ENCODE measurements at regions not wholly inside any gene's neighbourhood (a gene's known extent, or its start where the extent isn't known, plus 50 kb on each side); places are given as distances from the start of the nearest gene placed in this dataset.
"Not testable (repeated sequence)": the region's sequence is repeated elsewhere in the genome, so short reads cannot be mapped to it uniquely, and the experiment has no call there.

DNA sequence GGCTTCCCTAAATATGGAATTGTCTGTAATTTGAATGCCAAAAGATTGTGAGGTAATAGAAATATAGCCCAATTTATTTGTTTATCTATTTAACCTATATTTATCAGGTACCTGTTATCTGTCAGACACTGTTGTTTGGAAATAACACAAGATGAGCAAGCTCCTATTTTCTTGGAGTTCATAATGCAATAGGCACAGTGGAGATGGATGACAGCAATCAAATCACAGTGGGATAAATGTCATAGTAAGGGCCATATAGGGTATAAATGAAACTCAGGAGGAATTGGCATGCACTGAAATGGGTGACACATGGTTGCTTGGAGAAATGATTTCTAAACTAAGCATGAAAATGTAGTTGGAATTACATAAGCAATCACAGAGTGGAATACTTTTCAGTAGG lies 761.8 kb upstream of the MBL2 start:
- DNase-seq (ENCODE audit: low spot score) = no peak

DNA sequence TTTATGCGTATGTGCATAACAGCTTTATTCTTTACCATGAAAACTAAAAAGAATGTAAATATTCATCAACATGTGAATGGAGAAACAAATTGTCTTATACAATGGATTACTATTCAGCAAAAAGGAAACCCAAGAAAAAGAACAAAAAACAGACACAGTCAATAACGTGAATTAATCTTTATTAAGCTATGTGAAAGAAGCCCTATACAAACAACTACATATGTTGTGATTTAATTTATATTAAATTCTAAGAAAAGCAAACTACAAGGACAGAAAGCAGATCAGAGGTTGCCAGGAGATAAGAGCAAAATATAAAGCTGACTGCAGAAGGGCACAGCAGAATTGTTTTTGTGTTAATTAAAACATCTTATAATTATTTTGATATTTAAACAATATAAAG lies 756.4 kb upstream of the MBL2 start:
- no peak for DNase-seq (ENCODE audit: low spot score)

DNA sequence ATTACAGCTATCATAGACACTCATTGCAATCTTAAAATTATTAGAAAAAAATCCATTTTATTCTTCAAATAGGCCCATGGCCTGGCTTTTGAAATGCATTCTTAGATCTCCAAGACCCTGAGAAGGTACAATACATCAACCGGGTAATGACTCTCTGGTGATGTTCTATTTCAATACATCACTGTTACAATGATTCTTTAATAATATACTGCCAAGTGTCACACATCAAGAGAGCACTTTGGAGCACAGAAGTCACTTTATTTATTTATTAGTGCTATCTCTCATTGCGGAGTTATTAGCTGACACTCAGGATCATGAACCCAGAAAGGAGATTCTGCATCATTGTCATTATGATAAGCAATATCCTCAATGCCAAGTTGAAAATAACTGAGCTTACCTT lies 748.5 kb upstream of the MBL2 start:
- no peak for DNase-seq (ENCODE audit: low spot score)

DNA sequence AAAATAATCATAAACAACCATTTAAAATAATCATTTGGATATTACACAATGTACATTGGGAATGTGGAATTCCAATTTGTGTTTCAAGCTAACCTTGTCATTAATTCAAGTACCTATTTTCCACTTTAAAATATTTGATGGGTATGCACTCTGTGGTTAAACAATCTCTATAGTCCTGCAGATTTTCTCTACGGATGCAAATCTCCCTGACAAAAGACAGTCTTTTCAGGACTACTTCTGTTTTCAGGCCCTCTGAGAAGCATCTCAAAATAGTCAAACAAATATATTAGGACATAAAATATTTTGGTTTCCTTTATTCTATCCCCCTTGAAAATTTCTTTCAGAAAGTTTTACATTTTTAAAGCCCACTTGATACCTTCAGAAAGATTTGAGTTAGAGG lies 735.6 kb upstream of the MBL2 start:
- no peak for DNase-seq (ENCODE audit: low spot score)

DNA sequence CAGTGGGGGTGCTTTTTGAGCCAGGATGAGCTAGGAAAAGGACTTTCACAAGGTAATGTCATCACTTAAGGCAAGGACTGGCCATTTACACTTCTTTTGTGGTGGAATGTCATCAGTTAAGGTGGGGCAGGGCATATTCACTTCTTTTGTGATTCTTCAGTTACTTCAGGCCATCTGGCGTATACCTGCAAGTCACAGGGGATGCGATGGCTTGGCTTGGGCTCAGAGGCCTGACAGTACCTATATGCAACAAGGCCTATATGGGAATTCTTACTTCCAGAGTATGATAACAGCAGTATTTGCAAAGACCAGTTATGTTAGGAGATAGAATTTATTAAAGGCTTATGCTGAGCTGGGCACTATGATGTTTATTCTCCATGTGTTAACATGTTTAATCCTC lies 731.9 kb upstream of the MBL2 start:
- not testable (repeated sequence) for DNase-seq (ENCODE audit: low spot score)

DNA sequence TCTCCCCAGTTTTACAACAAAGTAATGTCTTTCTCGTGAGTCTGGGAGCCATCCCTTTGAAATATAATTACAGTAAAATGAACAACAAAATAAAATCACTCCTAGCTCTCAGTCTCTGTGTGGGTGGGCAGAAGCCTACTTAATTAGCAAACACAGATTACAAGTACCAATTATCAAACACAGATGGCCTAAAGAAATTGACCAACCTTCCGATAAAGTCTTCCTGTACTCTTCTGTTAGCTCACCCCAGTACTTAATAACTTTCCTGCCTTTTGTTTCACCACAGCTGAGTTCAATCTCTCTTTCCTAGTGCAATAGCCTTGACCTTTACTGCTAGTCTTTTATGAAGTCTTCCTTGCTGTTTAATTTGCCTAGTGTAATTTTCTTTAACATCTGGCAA lies 719.2 kb upstream of the MBL2 start:
- DNase-seq (ENCODE audit: low spot score) = no peak

DNA sequence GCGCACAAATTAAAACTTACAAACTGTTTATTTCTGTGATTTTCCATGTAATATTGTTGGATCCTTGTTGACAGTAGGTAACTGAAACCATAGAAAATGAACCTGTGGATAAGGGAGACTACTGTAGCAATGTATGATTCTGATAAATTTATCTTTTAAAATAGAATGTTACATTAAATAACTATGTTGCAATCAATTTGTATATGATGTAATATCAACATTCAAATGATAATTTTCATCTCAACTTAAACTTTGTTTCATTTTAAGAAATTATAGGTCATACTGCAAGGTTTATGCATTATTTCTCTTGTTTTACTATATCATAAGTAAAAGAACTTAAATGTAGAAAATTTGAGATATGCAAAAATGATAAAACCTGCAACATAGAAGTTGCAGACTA lies 718.0 kb upstream of the MBL2 start:
- no peak for DNase-seq (ENCODE audit: low spot score)

DNA sequence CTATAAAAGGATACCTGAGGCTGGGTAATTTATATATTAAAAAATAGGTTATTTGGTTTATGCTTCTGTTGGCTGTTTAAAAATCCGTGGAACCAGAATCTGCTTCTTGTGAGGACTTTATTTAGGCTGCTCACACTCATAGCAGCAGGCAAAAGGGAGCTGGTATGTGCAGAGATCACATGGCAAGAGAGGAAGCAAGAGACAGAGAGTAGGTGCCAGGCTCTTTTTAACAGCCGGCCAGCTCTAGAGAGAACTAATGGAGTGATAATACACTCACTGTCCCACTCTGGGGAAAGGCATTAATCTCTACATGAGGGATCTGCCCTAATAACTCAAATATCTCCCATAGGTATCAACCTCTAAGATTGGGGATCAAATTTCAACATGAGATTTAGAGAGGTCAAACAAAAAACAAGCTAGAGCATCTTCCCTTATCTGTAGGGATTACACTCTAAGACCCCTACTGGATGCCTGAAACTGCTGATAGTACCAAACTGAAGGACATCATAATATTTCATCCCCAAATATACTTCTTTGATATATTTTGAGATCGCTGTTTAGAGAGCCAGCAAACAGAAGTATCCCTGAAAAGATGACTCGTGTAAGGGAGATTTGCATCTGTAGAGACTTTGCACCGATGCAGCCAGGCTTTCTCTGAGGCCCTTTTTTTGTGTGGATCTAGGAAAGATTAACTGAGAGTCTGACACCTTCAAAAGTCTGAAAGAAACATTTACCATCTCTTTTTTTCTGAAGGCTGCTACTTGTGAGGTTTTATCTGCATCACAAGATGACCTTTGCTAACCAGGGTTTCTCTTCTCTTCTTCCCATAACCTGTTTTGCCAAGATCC lies 717.0 kb upstream of the MBL2 start:
- DNase-seq (ENCODE audit: low spot score) = no peak

DNA sequence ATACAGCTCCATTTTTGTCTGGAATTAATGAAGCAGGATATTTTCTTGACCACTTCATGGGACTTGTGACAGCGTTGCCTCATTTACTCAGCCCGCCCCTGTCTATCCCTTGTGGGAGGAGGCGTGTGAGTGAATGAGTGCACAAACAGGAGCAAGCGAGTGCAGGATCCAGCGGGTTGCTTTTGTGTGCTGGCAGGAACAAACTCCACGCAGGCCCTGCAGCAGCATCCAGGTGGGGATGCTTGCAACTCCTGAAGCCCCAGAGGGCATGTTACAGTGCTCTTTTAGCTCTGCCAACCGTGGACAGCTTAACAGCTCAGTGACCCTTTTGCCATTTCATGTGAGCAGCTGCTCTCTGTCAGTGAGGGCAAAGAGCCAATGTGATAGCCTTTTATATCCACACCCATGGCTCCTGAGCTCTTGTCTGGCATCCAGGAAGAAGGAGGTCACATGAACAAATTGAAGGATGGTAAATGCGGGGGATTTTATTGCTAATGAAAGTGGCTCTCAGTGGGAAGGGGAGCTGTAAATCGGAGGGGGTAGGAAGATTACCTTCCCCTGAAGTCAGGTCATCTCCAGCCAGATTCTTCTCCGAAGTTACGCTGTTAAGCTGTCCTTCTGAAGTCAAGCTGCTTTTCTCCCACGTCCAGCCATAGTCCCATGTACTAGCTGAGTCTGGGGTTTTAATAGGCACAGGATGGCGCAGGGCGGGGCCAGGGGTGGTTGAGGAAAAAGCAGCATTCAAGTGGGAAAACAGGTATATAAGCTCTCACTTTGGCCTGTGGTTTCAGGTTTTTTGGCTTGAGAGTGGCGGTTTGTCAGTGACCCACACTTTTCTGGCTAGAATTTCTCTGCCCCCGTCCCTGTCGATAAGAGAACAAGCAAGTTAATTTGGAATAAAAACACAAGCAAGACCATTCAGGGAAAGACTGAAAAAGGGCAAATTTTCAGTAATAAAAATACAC lies 714.7 kb upstream of the MBL2 start:
- DNase-seq (ENCODE audit: low spot score) = no peak

DNA sequence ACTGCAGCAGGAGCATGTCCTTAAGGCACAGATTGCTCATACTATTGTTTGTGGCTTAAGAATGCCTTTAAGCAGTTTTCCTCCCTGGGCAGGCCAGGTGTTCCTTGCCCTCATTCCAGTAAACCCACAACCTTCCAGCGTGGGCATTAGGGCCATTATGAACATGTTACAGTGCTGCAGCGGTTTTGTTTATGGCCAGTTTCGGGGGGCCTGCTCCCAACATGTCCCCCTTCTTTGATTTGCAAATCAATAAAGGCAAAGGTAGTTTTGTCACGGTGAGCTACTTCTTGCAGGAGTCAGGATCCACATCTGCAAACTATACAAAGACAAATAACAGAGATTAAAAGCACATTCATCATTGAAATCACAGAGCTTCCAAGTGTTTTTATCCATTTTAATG lies 712.8 kb upstream of the MBL2 start:
- DNase-seq (ENCODE audit: low spot score) = not testable (repeated sequence)

DNA sequence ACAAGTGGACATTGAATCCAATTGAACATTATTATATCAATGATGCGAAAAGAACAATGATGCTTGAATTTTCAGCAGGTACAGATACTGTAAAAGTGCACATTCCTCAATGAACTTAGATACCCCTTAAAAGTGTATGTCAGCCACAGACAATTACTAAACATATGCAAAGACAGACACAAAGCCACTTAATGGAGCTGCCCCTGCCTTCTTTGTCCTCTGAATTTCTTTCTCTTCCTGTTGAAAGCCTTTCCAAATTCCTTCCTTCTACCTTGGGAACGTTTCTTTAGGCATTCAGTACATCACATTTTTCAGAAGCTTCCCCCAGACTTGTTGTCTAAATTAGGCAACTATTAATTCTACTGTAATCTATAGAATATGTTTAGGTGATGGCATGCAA lies 706.8 kb upstream of the MBL2 start:
- DNase-seq (ENCODE audit: low spot score) = no peak

DNA sequence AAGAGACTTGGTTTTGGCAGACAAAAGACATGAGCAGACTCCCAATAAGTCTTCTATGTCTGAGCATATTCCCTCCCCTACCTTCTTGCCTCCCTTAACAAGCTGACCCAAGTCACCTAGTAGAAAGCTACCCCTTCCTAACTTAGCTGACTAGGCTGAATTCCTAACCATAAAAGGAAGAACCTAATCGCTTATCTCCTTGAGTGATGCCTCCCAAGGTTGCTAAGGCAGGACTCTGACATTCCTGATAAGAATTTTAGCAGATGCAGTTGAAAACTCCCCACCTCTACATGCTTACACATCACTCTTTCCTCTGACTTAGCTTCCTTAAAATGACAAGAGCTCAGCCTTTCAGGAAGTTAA lies 704.7 kb upstream of the MBL2 start:
- no peak for DNase-seq (ENCODE audit: low spot score)

DNA sequence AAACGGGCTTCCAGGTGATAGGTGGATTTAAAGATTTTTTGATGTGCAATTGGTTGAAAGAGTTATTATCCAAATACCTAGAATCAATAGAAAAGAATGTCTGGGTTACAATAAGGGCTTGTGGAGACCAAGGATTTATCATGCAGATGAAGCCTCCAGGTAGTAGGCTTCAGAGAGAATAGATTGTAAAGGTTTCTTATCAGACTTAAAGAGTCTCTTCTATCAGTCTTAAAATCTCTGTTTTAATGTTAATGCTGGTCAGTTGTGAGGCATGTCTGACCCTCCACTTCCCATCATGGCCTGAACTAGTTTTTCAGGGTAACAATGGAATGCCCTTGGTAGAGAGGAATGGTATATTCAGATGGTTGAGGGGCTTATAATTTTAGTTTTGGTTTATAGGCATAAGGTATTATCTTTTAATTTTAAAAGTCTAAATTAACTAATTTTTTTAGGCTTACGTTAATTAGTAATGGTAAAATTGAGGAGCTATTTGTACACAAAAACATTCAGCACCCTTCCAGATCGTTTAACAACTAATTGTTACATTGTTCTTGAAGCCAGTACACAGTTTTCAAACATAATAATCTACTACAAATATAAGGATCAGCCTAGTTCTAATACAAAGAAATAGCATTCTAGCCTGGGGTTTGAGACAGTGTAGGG lies 704.2 kb upstream of the MBL2 start:
- no peak for DNase-seq (ENCODE audit: low spot score)

DNA sequence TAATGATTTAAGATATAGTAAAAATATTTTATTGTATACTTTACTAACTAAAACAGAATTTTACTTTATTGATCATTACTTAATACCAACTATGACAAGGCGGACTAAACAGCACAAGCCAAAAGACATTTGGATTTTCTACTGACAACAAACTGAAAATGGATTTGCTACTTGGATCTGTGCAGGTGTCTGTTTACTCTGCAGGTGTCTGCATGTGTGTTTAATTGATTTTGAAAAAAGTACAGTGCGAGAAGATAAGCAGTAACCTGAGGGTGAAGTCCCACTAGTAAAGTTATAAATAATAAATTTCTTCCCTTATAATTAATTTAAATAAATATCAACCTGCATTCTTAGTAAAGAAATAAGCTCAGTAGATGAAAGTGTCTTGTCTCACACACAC lies 696.8 kb upstream of the MBL2 start:
- no peak for DNase-seq (ENCODE audit: low spot score)

DNA sequence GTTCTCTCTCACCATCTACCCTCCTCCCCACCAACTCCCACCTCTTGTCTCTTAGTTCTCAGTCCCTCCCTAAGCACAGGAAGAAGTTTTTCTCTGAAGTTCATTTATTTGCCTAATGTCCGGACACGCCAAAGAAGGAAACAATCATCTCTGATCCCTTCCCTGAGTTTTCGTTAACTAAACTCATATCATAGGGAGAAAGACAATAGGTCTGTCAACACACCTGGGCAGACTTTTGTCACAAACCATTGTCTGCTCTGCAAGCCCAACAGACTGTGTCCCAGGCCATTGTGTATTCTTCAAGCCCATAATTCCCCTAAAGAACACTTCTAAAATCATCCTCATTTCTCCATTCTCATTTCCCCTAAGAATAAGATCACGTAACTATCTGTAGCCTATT lies 691.0 kb upstream of the MBL2 start:
- DNase-seq (ENCODE audit: low spot score) = no peak

DNA sequence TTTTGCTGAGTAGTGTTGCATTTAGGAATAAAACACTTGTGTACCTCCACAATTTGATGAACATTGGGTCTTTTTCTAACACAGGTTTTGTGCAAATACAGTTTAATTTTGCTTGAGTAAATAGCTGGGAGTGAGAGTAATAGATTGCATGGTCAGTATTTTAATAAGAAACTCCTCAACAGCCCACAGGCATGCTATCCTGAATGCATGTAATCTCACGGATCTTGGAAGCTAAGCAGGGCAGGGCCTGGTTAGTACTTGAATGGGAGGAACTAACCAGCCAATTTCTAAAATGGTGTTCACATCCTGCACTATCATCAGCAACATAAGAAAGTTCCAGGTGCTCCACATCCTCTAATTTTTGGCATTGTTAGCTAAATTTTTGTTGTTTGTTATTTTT lies 685.4 kb upstream of the MBL2 start:
- no peak for DNase-seq (ENCODE audit: low spot score)

DNA sequence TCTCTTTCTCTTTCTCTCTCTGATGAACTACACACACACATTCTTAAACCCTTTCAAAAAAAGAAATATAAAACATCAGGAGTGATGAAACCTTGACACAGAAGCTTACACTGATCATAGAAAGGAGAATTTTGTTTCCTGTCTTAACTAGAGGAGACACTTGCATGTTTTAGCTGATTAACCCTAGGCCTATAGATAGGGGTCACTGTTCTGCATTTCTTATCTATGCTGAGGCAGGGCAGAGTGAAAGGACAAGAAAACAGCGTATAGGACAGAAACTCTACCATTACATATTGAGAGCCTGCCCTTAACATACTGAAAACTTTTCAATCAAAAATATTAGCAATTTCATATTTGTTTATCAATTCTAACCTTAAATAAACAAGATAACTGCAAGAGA lies 680.6 kb upstream of the MBL2 start:
- DNase-seq (ENCODE audit: low spot score) = peak; percentile 12

DNA sequence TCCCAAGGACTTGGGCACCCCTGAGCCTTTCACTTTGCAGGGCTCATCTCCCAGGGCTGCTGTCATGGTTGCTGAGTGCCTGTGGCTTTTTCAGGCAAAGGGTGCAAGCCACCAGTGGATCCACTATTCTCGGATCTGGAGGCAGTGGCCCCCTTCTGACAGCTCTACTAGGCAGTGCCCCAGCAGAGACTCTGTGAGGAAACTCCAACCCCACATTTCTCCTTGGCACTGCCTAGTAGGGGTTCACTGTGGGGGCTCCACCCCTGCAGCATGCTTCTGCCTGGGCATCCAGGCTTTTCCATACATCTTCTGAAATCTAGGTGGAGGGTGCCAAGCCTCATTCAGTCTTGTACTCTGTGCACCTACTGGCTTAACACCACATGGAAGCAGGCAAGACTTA lies 675.0 kb upstream of the MBL2 start:
- no peak for DNase-seq (ENCODE audit: low spot score)

DNA sequence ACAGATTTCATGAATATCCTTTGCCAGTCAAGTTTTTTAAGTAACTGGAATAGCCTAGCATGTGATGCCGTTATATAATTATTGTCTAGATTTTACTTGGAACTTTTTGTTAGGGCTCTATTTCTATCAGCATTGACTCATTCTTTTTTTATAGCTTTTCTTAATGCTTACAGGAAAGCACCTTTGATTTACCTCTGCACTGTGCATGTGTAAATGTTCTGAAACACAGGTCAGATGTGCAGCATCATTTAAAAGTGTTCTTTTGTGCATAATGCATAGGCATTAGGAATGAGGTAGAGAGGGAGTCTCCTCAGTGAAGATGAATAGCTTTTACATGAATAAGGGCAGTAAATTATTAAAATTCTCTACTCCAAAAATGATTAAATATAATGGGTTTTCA lies 669.3 kb upstream of the MBL2 start:
- no peak for DNase-seq (ENCODE audit: low spot score)

DNA sequence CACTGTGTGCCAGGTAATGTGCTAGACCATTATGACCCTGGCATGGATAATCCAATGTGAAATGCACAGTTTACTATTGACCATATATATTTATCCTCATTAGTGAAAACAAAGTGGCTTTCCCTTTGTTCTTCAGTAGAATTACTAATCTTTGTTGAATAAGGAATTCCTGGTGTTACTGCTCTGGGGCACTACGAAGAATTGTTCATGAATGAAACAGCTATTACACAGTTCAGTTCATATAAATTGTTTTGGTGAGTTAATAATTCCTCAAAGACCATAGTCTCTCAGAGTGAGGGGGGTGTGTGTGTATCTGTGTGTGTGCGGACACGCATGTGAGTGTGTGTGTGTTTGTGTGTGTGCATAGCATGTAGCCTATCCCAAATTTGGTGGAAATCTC lies 668.0 kb upstream of the MBL2 start:
- no peak for DNase-seq (ENCODE audit: low spot score)

DNA sequence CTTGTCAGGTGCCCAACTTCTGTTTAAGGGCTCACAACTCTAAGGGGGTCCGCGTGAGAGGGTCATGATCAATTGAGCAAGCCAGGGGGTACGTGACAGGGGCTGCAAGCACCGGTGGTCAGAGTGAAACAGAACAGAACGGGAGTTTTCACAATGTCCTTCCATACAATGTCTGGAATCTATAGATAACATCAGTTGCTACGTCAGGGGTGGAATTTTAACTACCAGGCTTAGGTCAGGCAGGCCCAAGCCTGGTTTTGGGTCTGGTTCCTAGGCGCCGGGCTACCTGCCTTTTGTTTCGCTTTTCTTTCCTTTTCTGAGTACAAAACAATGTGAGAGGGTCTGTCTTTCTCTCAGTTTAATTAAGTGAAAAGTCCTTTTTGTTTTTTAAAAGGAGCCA lies 666.5 kb upstream of the MBL2 start:
- not testable (repeated sequence) for DNase-seq (ENCODE audit: low spot score)

DNA sequence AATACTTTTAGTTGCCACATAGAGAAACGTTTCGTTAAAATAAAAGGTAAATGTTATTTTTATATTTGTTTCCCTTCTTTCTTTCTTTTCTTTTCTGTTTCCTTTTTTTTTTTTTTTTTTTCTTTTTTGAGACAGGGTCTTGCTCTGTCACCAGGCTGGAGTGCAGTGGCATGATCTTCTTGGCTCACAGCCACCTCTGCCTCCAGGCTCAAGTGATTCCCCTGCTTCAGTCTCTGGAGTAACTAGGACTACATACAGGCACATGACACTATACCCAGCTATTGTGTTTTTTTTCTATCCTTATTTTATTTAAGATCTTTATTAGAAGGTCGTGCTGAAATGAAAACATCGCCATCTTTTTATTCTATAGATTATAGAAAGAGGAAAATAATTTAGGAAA lies 661.8 kb upstream of the MBL2 start:
- no peak for DNase-seq (ENCODE audit: low spot score)

DNA sequence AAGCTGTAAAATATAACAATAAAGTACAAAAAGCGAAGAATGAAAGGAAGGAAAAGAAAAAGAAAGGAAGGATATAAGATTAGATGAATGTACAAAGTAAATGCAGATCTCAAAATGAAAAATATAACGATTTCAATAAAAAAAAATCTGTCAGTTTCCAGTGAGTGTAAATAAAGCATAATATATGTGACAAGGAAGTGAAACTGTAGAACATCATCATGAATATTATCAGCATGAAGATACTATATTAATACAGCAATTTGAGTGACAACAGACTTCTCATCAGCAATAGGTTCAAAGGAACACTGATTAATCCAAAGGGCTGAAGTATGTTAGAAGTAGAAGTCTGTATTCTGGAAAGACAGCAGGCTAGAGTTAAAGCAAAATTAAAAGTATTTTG lies 659.5 kb upstream of the MBL2 start:
- DNase-seq (ENCODE audit: low spot score) = no peak
